Coronary artery (tissue), 2 donors: ENCODE measurements at regions not wholly inside any gene's neighbourhood (a gene's known extent, or its start where the extent isn't known, plus 50 kb on each side); places are given as distances from the start of the nearest gene placed in this dataset.

Experiments used
- DNase-seq: peaks from one replicate; pipeline ENCODE4 v3.0.0-alpha.2; 2017; ENCODE audit warnings: low spot score
- H3K27ac ChIP-seq, 2 donors: fragments of 200-600 bp; sonication (generic); one replicate each; pipeline ENCODE4 v1.5.1; 2016 to 2019
- H3K4me3 ChIP-seq: fragments of 200-600 bp; sonication (generic); 2 replicates; pipeline ENCODE4 v1.5.1; 2016; ENCODE audit warnings: mild to moderate bottlenecking, moderate library complexity
- TF ChIP-seq, protein P1 (sequence below): fragments of 200-600 bp; sonication (generic); IDR thresholded peaks from one replicate; pipeline ENCODE4 v1.5.1; 2019; ENCODE audit warnings: antibody characterized with exemption

DNA sequence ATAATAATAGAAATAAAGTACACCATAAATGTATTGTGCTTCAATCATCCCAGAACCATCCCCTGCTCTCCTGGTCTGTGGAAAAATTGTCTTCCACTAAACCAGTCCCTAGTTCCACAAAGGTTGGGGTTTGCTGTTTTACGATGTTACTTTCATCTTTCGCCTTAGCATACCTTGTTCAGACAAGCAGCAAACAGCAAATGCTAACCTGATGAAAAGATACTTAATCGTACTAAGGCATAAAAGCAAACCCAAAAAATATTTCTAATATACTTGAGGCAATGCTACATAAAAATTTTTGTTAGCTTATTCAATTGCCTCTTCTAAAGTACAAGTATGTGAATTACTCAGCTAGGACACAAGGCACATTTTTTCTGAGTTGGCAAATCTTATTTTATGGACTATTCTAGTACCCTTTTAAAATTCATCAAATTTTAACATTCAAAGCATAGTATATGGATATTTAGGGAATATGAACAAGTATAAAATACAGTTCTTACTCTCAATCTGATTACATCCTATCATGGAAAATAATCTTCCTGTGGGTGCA is 97.1 kb upstream of the PLEKHG7 start:
- TF ChIP-seq, protein P1, sequence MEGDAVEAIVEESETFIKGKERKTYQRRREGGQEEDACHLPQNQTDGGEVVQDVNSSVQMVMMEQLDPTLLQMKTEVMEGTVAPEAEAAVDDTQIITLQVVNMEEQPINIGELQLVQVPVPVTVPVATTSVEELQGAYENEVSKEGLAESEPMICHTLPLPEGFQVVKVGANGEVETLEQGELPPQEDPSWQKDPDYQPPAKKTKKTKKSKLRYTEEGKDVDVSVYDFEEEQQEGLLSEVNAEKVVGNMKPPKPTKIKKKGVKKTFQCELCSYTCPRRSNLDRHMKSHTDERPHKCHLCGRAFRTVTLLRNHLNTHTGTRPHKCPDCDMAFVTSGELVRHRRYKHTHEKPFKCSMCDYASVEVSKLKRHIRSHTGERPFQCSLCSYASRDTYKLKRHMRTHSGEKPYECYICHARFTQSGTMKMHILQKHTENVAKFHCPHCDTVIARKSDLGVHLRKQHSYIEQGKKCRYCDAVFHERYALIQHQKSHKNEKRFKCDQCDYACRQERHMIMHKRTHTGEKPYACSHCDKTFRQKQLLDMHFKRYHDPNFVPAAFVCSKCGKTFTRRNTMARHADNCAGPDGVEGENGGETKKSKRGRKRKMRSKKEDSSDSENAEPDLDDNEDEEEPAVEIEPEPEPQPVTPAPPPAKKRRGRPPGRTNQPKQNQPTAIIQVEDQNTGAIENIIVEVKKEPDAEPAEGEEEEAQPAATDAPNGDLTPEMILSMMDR = no peak
- Histone ChIP-seq H3K4me3 (no peak overlapping the region), H3K27ac (no peak overlapping the region)
- no peak for DNase-seq

DNA sequence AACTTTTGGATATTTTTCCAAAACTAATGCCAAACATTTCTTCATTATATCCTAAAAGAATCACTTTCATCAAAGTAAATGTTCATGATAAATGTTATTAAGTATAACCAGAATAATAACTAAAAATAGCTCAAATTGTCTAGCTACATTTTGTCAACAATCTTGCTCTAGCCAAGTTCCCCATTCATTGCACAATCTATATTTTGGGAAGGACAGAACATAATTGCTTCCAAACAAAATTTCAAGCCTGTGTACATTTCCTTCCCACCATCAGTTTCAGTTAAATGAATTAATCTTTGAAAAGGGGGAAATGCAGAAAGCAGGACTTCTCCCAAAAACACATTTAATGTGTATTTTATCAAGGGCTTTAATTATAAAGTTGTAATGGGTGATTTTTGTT is 98.0 kb upstream of the PLEKHG7 start:
- H3K4me3 ChIP-seq = no peak overlapping the region
- peak overlapping the region in 1 of 2 donors; percentile 45 for H3K27ac ChIP-seq
- TF ChIP-seq, protein P1 = no peak
- no peak for DNase-seq

DNA sequence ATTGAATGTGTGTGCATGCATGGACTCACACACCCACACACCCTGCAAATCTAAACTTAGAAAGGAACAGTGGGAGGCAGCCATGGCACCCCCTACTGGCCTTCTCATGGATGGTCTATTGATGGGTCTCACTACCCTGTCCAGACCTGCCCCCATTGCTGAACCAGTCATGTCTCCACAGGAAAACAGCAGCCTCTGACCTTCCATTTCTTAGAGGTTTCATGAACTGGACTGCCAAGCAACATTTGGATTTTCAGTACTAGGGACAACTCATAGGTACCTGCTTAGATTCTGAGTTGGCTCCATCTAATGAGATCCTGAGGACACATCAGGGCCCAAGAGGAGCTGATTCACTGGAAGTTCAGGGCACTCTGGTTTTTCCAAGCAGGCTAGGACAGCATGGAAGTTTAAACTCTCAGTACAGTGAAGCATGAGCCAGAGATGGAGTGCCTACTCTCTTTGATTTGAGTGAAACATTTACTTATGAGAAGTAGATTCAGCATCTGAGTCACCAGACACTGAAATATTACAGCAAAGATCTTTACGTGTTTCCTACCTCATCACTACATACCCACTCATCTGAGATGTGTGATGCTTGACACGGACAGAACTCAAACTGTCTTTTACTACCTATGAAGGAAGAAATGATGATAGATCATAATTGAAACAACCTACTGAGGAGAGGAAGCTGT is 98.9 kb upstream of the PLEKHG7 start:
- no peak for DNase-seq
- Histone ChIP-seq H3K27ac (no peak overlapping the region), H3K4me3 (no peak overlapping the region)
- TF ChIP-seq, protein P1 = no peak

DNA sequence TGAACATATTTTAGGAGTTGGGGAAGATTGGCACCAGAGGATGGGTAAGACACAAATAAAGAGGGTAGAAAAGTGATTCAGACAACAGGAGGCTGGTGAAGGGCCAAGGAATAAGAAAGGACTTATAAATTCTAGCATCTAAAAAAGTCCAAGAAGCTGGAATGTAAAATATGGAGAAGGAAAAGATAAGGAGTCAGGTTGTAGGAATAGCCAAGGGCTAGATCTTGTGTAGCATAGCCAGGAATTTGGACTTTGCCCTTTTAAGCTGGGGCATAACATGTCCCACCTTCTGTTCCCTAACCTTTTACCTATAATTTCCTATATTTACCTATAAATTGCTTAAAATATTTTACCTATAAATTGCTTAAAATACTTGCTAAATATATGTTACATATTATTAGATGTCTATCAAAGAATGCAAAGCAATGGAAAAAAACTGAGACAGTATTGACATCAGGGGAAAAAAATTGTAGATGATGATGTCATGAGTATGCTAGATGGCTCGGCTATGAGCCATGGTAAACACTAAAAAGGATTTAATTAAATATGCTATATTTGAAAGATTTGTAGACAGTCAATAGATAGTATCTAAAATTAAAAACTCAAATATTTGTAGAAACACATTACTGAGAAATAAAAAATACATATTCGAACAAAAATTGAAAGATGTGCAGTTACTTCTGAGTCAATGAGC is 99.7 kb upstream of the PLEKHG7 start:
- Histone ChIP-seq H3K27ac (no peak overlapping the region), H3K4me3 (no peak overlapping the region)
- no peak for DNase-seq
- TF ChIP-seq, protein P1 = no peak

DNA sequence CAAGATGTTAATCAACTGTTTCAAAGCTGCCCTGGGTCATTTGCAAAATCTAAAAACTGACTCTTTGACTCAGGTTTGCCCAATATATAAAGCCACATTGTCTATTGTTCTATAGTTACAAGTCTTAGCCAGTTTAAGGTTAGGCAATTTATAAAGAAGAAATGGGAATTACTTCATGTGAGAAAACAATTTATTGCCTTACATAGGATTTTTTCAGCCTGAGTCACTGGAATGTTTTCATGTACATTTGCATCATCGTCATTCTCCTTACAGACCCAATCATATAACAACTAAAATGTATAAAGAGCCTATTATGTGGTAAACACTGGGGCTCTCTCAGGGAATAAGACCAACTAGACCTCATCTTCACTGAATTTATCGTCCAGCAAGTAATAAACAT is 100.3 kb upstream of the PLEKHG7 start:
- DNase-seq = no peak
- Histone ChIP-seq H3K4me3 (no peak overlapping the region), H3K27ac (no peak overlapping the region)
- TF ChIP-seq, protein P1 = no peak

DNA sequence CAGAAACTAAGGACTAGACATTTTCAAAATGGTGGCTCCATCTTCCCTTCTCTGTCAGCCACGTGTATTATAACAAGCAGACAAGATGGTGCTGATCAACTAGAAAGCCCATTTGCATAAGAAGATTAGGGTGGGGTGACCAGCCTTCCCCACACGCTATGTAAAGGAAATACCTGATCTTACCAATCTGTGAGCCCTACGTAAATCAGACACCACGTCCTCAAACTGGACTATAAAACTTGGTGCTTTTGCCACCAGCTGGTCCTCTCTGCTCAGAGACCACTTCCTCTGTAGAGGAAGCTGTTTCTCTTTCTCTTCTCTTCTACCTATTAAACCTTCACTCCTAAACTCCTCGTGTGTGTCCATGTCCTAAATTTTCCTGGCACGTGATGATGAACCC is 101.1 kb upstream of the PLEKHG7 start:
- Histone ChIP-seq H3K27ac (no peak overlapping the region), H3K4me3 (no peak overlapping the region)
- TF ChIP-seq, protein P1 = no peak
- DNase-seq = no peak

DNA sequence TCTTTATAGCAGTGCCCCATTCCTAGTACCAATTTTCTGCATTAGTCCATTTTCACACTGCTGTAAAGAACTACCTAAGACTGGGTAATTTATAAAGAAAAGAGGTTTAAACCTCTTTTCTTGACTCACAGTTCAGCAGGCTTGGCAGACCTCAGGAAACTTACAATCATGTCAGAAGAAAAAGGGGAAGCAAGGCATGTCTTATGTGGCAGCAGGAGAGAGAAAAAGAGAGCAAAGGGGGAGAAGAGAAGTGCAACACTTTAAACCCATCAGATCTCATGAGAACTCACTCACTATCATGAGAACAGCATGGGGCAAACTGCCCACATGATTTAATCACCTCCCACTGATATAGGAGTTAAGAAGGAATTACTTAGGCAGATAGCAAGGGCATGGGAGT is 101.6 kb upstream of the PLEKHG7 start:
- no peak overlapping the region for H3K27ac ChIP-seq
- TF ChIP-seq, protein P1 = no peak
- no peak overlapping the region for H3K4me3 ChIP-seq
- DNase-seq = no peak
